ACHN (cell line): ENCODE measurements at regions not wholly inside any gene's neighbourhood (a gene's known extent, or its start where the extent isn't known, plus 50 kb on each side); places are given as distances from the start of the nearest gene placed in this dataset.

Experiments
- DNase-seq: peaks from one replicate; pipeline ENCODE4 v3.0.0-alpha.2; 2015
- in situ Hi-C: cut with HindIII; loops from 2 replicates; pipeline ENCODE4 v1.10.0; 2017; ENCODE audit warnings: low sequenced_read_pairs, low pct_ligation_motif_present, low pct_unique_long_range_greater_than_20kb

DNA sequence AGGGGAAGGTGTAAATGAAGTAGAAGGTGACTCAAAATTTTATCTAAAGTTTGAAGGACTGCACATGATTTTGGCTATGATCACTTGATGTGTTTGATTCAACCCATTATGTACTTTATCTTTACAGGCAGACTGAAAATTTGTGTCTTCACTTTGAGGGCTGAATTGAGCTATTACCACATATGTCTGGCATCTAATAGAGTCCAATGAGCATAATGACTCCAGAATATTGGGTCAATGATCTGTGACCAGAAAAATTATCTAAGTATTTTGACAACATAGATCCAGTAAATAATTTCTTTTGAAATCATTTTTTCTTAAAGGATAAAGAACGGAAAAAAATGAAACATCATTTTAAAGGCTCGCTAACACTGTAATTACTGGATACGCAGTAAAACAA is 2810.0 kb downstream of the PCDH9 start:
- no peak for DNase-seq
- in situ Hi-C loops, result no loop called here

DNA sequence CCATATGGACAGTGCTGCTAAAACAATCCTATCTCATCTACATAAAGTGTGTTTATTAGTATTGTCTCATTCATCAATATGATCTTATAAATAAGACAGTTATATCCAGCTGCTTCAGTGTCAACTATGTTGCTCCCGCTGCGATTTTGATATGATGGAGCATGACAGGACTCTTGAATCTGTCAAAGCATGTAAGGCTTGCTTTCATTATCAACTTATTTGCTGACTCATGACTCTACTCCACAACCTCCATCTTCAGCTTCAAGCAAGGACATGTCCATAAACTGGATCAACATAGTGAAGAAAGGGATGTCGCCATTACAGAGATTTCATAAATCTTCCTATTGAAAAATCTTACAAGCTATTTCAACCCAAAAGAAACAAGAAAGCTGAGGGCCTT is 2812.6 kb downstream of the PCDH9 start:
- in situ Hi-C loops, result no loop called here

DNA sequence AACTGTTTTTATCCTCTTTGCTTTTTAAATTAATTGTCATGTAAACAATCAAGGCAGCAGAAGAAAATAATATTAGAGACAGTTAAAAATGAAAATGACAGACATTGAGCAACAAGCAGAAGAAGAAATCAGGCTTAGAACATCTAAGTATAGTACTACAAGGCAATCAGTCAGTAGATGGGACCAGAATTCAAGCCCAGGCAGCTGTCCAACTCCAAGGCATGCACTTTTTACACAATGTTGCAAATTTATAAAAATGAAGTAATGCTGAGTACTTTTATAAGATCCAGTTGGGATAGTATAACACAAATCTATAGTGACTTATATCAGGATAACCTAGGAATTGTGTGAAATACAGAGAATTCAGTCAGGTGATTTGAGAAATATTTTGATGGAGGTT is 2815.8 kb downstream of the PCDH9 start:
- in situ Hi-C loops, result no loop called here
- DNase-seq, result no peak

More for the DNA sequence above, 2812.6 kb downstream of the PCDH9 start:
- DNase-seq, result no peak

DNA sequence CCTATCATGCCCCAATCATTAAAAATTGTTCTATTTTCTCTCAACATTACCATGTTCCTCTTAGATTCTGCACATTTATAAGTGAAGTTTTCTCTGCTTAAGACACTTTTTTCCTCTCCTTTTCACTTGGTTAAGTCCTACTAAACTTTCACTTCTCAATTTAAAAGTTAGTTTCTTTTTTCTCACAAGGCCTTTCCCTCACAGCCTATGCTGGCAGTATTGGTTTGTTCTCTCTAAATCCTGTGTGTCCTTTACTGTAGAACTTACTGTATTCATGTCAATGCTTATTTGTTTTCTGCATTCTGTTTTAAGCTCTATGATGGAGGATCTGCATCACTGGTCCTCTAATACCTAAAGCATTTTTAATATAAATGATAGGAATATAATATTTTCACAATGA is 2816.6 kb downstream of the PCDH9 start:
- no peak for DNase-seq
- in situ Hi-C loops, result no loop called here

DNA sequence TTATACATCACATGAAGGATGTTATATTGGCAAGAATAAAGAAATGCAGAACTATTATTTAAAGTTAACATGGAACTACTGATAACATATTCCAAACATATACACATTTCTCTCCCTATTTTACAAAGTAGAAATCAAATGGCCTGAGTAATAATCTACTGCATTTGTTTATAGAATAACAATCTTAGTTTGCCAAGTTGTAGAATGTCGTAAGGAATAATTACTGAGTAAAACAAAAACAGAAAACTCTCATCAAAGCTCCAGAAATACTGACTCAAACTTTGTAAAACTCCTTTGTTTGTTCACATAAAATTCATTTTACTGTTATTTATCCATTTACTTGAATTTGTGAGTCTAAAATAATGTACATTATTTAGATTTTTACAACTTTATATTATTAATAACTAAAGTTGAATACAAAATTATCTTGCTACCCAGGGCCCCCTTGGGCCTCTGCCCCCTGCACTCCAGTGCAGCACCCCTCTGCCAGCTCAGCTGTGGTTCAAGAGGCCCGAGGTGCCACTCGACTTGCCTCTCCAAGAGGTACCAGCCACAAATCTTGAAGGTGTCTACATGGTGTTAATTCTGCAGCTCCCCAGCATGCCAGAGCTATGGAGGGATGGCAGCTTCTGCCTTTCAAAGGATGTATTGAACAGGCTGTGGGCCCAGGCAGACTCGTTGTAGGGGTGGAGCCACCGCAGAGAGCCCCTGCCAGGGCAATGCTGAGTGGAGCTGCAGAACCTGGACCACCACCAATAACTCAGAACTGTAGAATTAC is 2819.7 kb downstream of the PCDH9 start:
- no peak for DNase-seq
- in situ Hi-C loops, result no loop called here

DNA sequence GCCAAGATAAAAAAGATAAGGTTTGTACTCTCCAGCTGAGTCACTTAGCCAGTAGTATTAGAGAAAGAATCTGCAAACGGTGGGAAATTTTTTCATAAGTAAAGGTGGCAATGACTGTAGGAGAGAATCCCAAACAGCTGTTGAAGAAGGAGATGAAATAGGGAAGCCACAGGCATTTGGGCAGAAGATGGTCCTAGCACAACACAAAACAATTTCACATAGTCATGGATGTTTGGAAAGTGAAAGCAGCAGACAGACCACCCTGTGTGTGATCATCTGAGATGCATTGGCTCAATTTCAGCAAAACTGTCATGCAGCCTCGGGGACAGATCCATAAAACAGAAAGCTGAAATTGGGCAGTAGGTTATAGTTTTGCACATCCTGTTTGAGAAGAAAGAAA is 2832.4 kb downstream of the PCDH9 start:
- in situ Hi-C loops, result no loop called here
- DNase-seq, result peak; percentile 2

DNA sequence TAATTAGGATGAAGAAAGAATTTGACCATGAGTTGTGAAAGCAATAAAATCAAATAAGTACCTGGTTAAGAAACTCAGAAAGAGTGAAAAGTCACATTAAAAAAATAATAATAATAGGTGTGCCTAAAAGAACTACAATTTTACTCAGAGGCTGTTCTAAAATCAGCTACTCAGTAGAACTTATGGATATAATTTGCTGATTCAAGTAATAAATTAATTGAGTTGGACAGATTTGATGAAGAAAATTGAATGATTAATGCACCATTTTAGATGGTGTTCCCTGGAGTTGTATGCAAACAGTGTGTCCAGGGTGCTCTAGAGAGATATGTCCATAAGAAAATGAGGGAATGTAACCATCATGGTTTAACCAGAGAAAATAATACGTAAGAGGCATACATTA is 2852.5 kb downstream of the PCDH9 start:
- in situ Hi-C loops, result no loop called here
- DNase-seq, result no peak

DNA sequence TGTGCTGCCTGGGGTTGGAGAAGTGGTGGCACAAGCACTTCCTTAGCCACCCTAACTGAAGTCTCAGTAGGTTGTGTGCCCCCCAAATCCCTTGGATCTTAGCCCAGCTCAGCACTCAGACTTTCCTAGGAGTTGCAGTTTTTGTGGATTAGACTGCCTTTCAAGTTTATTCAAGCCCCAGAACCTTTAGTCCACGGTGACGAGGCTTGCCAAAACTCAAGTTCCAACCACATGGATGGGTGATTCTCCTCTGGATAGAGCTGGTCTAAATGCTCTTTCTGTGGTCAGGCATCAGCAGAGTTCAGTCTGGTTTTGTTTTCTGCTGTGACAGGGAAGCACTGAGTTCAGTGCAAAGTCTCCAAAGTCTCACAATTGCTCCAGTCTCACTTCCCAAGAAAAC is 2858.7 kb downstream of the PCDH9 start:
- in situ Hi-C loops, result no loop called here
- DNase-seq, result no peak

DNA sequence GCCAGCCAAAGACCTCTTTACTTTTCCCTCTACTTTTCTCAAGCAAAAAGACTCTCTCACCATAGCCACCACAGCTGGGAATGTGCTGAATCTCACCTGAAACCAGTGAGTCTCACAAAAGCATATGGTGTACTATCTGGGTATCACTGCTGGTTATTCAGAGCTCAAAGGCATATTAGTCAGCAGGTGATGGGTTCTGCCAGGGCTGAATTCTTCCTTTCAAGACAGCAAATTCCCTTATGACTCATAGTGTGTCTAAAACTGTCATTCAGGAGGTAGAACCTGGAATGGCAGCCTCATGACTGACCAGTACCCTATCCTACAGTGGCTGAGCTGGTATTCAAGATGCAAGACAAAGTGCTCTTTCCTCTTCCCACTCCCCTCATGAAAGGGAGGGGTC is 2859.1 kb downstream of the PCDH9 start:
- peak; percentile 5 for DNase-seq
- in situ Hi-C loops, result no loop called here

DNA sequence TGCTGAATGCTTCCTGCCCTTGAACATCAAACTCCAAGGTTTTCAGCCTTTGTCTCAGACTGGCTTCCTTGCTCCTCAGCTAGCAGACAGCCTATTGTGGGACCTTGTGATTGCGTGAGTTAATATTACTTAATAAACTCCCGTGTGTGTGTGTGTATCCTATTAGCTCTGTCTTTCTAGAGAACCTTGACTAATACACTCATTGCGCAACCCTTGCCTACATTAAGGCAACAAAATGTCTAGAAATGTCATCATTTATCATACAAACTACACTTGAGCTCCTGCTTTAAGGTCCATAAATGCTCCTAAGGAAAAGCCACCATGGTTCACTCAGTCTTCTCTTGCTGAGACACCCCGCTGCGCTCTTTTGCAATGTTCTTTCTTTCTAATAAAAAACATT is 2861.0 kb downstream of the PCDH9 start:
- no peak for DNase-seq
- in situ Hi-C loops, result no loop called here

DNA sequence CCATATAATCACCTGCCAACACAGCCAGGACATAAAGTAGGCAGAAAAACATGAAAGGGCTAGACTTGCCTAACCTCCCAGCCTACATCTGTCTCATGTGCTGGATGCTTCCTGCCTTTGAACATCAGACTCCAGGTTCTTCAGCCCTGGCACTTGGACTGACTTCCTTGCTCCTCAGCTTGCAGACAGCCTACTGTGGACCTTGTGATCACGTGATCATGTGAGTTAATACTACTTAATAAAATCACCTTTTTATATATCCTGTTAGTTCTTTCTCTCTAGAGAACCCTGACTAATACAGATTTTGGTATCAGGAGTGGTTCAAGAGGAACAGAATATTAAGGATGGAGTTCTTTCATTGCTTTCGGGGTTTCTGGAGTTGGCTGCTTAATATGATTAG is 2867.6 kb downstream of the PCDH9 start:
- DNase-seq, result no peak
- in situ Hi-C loops, result no loop called here

DNA sequence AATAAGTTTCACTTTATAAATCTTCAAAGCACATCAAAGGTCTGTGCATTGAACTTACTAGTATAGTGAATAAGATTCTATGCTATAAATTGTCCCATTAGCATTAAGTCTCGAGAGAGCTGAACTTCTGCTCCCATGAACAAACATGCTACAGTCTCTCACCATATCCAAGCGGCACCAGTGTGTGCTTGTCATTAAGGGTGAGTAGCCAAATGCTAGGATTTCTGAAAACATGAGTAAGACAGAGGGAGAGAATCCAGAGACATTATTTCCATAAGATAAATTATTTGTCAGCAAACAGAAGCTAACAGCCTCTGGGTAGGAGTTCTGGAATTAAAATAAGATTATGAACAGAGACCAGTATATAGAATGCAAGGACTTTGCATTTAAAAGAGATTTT is 2882.5 kb downstream of the PCDH9 start:
- no peak for DNase-seq

DNA sequence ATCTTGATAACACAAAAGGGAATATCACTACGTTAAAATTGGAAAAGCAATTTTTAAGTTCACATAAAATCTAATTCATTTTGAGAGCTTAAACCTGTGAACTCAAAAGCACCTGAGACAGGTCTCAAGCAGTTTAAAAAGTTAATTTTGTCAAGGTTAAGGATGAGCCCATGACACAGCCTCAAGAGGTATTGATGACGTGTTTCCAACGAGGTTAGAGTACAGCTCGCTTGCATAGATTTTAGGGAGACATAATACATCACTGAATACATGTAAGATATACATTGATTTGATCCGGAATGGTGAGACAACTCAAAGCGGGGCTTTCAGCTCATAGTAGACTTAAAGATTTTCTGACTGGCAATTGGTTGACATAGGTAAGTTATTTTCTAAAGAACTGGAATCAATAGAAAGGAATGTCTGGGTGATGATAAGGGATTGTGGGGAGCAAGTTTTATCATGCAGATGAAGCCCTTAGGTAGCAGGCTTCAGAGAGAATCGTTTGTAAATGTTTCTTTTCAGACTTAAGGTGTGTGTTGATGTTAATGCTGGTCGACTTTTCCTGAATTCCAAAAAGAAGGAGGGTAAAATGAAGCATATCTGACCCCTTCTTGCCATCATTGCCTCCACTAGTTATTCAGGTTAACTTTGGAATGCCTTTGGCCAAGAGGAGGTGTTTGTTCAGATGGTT is 2890.6 kb downstream of the PCDH9 start:
- in situ Hi-C loops, result no loop called here
- DNase-seq, result no peak

More for the DNA sequence above, 2882.5 kb downstream of the PCDH9 start:
- in situ Hi-C loops, result no loop called here

DNA sequence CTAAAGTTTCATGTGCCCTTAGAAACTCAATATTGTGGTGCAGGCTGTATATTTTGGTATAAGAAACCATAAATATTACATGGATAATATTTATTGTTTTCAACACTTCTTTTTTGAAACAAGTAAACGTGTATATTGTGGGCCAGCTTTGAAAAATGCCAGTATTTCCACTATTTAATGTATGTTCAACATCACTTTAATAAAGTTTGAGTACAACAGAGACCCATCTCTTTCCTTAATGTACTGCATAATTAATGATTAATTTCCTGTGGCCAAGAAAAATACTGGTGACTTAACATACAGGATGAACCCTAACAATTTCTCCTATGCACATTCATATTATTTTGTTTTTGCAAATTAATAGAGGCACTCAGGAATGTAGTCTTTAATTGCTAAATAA is 2891.5 kb downstream of the PCDH9 start:
- DNase-seq, result no peak
- in situ Hi-C loops, result no loop called here

DNA sequence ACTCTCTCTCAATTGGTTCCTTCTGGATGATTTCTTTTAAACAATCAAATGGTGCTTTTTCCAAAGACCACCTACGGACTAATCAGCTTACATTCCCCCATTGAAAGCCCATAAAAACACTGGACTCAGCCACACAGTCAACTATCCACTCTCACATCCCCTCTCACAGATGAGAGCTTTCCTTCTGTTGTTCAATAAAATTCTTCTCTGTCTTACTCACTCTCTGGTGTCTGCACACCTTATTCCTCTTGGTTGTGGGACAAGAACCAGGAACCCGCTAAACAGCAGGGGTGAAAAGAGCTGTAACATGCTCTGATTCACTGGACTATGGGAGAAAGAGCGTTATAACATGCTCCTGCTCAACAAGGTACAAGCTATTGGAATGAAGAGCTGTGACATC is 2896.2 kb downstream of the PCDH9 start:
- no peak for DNase-seq
- in situ Hi-C loops, result no loop called here

DNA sequence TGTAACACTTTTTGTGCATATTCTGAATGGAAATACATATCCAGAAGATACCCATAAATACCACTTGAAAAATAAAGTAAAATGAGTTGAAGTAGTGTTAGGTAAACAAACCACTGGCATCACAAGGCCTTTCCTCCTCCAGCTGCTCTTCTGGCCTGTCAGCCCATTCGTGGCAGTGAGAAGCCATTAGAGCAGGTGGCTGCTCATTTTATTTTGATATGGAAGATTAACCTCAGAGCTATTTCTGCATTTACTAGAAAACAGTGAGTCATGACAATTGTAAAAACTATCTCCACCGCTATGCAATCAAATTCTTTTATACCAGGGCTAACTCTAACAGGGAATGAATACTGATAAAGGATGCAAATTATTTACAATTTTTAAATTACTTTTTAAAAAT is 2898.1 kb downstream of the PCDH9 start:
- in situ Hi-C loops, result no loop called here
- no peak for DNase-seq

DNA sequence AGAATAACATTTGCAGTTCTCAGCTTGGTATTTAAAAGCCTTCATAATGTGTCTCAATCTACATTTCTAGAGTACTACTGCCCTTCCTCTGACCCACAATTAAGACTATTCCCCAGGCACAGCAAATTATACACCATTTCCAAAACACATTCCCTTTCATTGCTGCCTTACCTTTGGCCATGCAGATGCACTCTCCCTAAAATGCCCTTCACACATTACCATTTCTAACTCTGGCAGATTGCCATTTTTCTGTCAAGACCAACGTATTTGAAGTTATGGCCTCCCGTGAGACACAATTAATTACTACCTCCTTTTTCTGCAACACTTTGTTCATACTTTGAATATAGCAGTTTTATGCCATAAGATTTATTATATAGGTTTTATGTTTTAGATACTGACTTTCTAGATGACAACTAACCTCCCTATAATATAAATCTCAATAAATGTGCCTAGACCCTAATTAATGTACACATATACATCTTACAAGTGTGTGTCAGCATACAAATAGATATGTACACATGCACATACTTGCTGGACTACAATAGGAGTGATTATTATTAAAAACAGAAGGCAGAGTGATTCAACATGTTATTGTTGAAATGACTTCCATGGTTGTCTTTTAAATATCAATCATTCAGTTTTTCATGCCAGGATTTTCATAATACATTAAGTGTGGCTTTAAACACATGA is 2902.5 kb downstream of the PCDH9 start:
- in situ Hi-C loops, result no loop called here
- DNase-seq, result no peak

DNA sequence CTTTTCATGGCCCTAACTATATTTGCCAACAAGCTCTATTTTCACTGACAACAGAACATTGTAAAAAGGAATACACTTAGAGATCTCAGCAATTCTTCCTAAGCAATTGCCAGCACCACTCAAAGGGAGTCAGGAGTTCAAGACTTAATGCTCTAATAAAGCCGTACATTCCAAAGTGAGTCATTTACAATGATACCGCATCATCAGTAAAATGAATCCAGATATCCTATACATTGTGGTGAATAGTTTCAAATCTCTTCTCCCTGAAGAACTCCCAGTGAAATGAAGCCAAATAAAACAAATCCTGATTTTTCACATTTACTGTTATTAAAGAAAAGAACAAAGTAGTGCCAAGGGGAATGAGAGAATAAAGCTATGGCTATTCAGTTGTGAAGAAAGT is 2898.7 kb upstream of the PCDH20 start:
- in situ Hi-C loops, result no loop called here
- DNase-seq, result no peak

DNA sequence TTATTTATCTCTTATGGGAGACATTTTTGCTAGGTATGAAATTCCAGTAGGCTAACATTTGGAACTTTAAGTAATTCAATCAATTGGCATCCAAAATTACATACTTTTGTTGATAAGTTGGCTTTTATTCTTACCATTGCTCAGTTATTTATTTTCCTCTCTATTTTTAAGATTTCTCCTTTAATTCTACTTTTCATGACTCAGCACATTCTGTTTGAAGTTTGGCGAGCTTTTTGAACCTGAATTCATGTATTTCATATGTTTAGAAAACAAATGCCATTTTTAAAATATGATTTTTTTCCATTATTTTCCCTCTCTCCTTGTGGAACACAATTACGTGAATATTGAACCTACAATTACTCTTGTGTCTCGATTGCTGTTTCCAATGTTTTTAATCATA is 2896.3 kb upstream of the PCDH20 start:
- no peak for DNase-seq
- in situ Hi-C loops, result no loop called here

DNA sequence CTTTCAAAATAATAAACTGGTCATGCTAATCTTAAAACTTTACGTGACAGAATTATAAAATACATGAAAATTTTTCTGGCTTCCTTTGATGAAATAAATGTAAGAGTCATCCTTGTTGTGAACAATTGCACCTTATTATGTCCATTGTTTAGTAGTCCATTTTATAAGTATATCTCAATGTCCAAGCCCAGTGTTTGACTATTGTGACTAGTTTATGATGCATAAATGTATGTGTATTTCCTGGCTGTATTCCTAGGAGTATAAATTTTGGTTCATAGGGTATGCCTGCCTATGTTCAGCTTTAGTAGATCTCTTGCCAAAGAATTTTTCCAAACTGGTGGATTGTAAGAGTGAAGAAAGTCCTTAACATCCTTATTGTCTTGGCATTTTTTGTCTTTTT is 2895.5 kb upstream of the PCDH20 start:
- in situ Hi-C loops, result no loop called here
- DNase-seq, result no peak
